HG03520 (cell line): ENCODE measurements at regions not wholly inside any gene's neighbourhood (a gene's known extent, or its start where the extent isn't known, plus 50 kb on each side); places are given as distances from the start of the nearest gene placed in this dataset.

Source experiments
- ATAC-seq: cut with Tn5 transposase; IDR thresholded peaks from one replicate; pipeline ENCODE4 v1.9.1; 2021; ENCODE audit warnings: mild to moderate bottlenecking, moderate library complexity; ENCODE audit not compliant: unreplicated experiment

DNA sequence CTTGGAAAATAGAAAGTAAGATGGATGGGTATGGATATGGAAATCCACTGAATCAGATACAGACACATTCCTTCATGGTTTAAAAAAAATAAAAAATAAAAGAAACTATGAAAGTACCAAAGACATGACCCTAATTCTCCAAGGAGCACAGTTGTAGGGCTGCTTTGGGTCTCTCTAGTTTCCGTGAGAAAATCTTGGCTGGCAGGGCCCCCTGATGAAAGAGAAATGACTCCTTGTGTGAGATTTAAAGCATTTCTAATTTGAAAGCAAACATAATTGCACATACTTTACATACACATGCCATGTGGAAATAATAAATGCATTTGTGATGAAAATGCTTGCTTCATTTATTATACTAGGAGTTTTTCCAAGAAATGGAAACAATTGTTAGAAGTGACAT is 593.9 kb upstream of the BTBD3 start:
- ATAC-seq, result no peak

DNA sequence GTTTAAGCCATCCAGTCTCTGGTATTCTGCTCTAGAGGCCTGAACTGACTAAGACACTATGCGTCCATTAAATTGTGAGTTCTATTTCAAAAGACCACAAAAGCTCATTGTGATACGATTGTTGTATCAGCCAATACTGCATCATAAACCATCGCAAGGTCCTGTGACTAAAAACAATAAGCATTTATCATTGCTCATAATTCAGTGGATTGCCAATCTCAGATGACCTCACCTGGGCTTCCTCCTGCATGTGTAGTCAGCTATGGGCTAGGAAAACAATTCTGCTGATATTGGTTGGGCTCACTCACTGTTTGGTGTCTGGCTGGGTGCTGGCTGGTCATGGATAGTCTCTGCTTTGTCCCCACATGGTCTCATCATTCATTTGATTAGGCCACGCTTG is 592.7 kb upstream of the BTBD3 start:
- no peak for ATAC-seq

DNA sequence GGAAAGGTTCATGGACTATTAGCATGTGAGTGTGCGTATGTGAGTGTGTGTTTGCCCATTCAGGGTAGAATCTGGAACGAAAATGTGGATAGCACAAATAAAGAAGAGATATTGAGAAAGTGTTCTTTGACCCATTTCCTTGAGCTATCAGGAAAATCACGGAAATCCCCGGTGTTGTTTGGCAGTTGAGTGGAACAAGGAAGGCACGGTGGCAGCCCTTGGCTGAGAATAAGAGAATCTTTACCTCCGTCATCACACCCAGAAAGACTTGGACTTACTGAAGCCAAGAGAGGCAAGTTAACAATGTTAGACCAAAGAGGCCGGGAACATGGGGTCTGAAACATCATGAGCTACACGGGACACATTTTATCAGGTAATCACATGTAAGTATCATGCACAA is 588.9 kb upstream of the BTBD3 start:
- no peak for ATAC-seq

DNA sequence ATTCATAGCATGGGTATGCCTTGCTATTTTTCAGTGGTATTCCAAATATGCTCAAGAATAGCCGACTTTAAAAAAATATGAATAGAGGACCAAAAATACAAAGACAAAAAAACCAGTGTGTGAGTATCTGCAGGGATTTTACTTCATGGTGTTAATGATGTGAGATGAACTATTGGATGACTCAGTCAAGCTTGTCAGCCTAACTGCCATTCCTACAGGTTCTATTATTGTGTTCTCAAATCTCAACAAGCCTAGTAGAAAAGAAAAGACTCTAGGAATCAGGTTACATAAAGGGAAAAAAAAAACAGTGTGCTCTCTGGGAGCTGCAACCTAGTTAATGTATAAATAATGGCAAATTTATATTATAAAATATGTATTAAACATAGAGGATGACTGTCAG is 588.4 kb upstream of the BTBD3 start:
- no peak for ATAC-seq

DNA sequence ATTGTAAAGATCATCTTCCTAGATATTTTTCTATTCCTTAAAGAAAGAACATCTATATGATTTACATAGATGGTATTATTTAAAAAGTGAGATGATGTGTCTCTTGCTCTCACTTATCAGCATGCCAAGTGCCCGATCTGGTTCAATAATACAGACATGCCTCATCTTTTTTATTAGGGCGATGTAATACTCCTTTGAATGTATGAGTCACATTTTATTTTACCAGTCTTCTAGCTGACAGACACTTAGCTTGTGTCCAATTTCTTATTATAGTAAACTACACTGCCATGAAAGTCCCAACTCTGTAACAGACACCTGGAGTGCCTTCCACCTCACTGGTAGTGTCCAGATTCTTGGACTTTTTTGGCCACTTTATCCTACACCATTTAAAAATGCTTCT is 586.6 kb upstream of the BTBD3 start:
- ATAC-seq, result no peak

DNA sequence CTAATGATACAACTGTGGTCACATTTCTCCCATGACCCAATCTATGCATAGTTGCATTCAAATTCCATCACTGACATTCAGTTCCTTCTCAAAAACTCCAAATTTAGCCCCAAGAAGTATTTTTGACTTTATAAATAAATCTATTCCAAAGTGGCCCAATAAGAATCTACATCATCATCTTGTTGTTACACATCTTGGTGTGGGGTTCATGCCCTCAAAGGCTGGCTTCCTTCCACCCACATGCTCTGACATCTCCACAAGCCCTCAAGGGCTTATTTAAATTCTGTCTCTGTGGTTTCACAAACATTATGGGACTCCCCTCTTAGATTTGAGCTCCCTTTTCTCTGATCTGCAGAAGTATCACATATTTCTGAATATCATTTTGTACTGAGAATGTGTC is 585.3 kb upstream of the BTBD3 start:
- ATAC-seq, result no peak

DNA sequence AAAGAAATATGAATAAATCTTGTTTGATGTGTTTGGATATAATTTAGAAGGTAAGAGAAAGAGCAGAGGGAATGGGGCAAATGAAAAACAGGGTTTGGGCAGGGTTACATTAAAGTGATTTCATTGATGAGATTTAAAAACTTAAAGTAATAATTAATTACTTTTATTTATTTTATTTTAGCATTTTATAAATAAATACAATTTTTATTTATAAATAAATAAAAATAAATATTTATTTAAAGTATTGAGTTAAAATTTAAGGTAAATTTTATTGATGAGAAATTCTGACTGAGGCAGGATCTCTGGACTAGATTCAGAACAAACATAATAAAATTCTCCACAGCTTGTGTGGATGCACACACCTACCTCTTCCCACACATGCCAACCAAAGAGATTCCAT is 584.1 kb upstream of the BTBD3 start:
- ATAC-seq, result no peak

DNA sequence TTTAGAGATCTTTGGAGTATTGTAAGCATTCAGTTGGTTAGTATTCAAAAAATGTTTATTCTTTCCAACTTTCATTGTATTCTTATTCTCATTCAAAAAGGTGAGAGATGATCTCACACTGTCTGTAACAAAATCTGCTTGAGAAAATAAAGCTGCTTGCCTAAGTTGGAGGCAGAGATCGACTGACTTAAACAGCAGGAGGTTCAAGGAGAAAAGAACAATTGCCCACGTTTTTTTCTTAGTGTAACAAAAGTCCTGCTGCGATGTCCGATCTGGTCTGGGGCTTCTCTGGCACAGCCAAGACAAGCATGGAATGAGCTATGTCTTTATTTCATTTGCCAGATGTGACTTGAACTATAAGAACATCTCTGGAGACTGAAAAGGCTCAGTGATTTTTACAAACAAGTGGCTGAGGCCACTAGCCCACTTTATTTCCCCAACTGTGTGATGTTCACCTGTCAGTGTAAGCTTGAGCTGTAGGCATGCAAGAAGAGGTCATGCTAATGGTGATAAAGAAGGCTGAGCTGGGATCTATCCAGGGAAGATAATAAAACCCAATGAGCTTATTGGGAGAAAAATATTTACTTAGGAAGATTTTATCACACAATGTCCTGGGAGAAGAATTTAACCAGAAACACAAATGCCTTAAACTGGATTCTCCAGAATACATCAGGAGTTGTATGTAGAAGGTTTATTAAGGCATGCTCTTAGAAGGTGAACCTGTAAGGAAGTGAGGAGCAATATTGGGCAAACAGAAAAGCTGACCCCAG is 580.1 kb upstream of the BTBD3 start:
- no peak for ATAC-seq

DNA sequence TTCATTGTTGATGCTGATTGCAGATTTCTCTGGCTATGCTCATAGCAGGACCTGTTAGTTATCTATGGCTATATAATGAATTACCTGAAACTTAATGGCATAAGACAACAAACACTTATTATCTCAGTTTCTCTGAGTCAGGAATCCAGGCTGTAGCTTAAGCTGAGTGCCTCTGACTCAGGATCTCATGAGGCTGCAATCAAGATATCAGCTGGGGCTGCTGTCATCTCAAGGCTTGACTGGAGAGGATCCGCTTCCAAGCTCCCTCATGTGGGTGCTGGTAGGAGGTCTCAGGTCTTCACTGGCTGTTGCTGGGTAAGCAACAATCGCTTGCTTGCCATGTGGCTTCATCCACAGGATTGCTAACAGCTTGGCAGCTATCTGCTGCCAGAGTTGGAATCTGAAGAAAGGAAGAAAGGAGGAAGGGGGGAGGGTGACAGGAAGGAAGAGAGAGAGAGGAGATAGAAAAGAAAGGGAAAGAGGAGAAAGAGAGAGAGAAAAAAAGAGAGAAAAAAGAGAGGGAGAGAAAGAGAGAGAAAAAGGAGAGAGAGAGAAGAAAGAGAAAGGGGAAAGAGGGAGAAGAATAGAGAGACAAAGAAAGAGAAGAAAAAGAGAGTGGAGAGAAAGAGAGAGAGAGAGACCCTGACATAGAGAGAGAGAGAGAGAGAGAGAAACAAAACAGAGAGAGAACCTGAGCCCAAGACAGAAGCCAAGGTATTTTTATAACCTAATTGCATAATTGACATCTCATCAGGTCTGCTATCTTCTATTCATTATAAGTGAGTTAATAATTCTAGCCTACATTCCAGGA is 579.0 kb upstream of the BTBD3 start:
- no peak for ATAC-seq

DNA sequence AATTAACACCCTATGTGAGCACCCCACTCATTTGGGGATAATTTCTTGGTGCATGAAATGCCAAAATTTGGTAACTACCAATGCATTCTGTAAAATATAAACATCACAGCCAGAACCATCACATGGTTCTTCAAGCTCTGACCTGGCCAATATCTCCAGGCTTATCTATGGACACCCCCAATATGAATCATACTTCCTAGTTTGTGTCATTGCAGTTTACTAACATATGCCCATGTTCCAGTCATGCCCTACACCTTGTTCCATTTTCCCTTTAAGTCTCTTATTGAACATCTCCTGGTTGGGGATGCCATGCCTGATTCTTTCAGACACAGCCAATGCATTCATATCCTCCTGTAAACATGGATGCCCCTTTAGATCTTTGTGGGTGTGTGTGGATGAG is 572.8 kb upstream of the BTBD3 start:
- ATAC-seq, result no peak

DNA sequence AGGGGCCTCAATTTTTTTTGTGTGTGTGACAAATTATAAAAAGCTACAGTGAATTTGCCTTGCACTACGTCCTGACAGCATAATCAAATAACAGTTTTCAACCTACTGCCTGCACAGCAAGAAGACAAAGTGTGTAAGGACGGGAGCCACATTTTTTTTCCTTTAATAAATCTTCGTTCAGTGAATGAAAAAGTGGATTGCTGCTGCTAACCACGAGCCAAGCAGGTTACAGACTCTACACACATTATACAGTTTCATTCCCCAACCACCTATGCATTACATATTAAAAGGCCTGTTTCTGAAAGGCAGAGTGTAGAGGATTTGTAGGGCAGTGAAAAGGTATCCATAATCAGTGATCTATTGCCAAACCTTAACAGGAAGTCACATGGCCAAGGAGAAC is 570.0 kb upstream of the BTBD3 start:
- no peak for ATAC-seq

DNA sequence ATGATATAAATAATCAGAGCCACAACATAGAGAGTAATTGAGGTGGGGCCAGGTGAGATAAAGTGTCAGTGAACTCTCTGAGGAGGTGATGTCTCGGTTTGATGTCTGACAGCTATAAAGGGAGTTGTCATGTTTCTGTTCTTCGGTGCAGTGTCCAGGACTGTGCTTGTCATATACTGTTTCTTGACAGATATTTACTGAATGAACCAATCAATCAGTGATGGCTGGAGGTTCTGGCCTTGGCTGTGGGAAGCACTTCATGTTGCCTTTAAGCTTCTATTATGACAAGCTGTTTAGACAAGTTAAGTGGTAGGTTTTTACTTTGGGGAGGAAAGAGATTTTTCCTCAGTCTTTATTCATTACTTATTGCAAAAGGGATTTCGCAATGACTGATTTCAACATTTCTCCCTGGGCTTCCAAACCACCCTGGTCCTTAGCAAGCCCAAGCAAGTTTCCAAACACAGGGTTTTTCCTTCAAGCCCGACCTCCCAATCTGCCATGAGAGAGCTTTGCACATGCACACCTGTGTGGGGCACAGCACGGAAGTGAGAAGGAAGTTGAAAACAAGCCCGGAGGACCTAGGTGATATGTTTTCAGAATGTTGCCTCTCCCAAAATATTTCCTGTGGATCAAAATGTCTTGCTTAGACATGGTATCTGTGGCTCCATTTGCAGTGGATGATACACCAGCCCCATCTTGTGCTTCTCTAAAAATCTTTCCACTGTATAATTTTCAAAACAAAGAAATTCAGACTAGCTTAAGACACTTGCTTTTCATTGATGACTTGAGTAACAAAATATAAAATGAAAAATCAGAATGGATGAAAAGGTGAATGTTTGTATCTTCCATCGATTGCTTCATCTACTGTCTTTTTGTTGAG is 567.3 kb upstream of the BTBD3 start:
- ATAC-seq, result no peak

DNA sequence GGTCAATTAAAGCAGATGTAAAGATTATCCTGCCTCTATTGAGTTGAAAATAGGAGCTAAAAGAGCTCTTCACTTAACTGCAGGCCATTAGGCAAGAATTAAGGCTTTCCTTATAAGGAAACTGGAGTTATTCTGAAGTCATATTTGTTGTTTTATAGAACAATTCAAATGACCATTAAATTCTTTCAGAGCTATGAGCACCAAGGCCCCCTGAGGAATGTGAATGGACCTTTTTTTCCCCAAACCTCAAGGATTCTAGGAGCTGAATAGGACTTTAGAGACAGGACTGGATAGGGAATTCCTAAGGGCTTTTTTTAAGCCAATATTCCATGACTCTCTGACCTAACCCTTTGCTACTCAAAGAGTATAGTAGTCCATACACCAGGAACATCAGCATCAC is 565.7 kb upstream of the BTBD3 start:
- ATAC-seq, result no peak

DNA sequence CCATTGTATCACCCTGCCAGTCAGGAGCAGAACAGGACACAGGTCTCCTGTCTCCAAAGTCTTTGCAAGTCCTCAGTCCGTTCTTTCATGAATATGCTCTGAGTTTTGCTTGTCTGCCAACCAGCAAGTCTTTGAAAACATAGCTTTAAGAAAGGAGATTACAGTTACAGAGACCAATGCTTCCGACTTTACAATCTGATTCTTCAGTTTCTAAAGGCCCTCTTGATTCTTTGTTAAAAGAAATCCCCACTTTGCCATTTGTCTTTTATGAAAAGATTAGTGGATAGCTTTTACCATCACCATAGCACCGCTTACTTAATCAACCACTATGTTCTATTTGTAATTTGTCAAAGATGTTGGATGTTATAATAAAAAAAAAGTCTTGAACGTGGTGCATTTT is 562.8 kb upstream of the BTBD3 start:
- no peak for ATAC-seq

DNA sequence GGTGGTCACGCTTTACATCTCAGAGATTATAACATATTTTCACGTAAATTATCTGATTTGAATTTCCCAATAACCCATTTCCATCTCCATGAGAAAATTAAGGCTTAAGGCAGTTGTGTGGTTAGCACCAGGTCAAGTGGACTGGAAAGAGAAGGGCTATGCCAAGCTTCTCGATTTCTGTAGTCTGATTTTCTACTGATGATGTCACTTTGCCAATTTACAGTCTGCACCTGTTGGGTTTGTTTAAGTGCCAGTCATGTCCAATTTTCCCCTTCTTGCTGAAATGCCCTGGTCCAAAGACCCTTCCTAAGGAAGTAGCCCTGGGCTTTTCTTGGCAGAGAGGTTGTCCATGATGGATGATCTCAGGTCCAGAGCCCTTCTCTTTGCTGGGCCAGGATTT is 562.3 kb upstream of the BTBD3 start:
- ATAC-seq, result no peak

DNA sequence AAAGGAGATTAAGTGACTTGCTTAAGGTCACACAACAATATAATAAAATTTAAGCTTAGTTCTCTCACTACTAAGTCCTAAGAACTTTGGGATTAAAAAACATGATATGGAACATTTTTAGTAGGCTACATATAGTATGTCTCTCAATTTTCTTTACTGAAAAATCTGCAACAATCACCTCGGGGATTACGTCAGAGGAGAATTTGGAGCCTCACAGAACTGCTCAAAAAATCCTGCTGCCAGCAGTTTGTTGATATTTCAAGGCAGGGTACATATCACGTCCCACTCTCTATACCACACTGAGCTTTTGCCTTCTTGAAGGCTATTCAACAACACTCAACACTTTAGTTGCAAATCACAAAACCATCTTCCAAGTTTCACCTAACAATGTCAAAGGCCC is 561.6 kb upstream of the BTBD3 start:
- no peak for ATAC-seq

DNA sequence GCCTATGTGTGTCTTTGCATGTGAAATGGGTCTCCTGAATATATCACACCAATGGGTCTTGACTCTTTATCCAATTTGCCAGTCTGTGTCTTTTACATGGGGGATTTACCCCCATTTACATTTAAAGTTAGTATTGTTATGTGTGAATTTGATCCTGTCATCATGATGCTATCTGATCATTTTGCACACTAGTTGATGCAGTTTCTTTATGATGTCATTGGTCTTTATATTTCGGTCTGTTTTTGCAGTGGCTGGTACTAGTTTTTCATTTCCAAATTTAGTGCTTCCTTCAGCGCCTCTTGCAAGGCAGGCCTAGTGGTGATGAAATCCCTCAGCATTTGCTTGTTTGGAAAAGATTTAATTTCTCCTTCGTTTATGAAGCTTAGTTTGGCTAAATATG is 555.2 kb upstream of the BTBD3 start:
- no peak for ATAC-seq

DNA sequence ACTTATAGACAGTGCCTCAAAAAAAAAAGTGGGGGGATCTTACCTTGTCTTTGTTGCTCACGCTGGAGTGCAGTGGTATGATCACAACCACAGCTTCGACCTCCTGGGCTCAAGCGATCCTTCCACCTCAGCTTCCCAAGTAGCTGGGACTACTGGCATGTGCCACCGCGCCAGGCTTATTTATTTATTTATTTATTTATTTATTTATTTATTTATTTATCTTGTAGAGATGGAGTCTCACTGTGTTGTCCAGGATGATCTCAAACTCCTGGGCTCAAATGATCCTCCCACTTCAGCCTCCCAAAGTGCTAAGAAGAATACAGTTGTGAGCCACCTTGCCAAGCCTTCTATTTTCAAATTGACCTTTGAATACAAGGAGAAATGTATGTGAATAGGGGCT is 553.0 kb upstream of the BTBD3 start:
- ATAC-seq, result no peak

DNA sequence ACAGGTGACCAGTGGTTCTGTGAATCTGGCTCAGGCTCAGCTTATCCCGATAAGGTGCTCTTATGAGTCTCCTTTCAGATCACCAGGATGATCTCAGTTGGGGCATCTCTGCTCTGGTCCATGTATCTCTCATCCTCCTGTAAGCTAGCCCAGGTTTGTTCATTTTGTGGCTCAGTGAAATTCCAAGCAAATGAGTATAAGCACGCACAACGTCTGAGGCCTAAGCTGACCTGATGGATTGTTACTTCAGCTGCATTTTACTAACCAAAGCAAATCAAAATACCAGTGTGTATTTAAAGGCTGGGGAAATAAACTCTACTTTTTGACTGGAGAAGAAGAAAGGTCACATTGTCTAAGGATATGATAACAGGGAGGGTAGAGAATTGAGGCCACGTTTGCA is 551.0 kb upstream of the BTBD3 start:
- no peak for ATAC-seq

DNA sequence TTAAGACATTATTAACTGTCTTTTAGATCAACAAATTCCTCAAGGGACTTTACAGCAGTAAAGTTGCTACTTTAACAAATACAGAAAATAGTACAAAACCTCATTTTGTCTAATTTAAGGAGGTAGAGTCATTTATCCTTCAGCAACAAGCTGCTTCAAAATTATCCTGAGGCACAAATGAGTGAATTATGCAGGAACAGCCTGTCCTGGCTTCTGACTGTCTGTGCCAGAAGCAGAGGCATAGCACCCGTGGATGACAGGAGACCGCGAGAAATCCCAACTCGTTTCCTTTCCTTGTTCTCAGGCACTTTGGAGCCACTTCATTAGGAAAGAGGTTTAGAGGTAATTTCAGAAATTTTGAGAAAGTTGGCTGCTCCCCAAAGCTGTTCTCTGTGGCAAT is 549.2 kb upstream of the BTBD3 start:
- ATAC-seq, result no peak

DNA sequence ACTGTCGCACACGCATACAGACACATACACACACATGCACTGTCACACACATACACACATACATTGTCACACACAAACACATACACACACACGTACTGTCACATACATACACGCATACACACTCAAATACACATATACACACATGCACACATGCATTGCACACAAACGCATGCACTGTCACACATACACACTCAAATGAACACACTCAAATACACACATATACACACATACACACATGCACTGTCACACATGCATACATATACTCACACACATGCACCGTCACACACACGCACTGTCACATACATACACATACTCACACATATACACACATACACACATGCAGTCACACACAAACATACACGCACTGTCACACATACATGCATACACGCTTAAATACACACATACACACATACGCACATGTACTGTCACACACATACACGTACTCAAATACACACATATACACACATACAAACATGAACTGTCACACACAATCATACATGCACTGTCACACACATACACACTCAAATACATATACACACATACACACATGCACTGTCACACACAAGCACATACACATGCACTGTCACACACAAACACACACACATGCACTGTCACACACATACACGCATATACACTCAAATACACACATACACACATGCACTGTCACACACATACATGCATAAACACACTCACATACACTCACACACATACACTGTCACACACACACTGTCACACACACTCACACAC is 548.6 kb upstream of the BTBD3 start:
- no peak for ATAC-seq
